ENCODE measurements at regions not wholly inside any gene's neighbourhood (a gene's known extent, or its start where the extent isn't known, plus 50 kb on each side); places are given as distances from the start of the nearest gene placed in this dataset.

- no peak for TF ChIP-seq NRF1 (IDR thresholded peaks at IDR 0.05; ENCODE audit: low read depth, low read length)
- TF ChIP-seq RAD21 (IDR thresholded peaks at IDR 0.05 in 1 of 2, conservative IDR thresholded peaks at IDR 0.05 in 1 of 2; ENCODE audit: low read depth in 2 of 2, low read length in 2 of 2) = no peak
Observed at GRCh38 chr5:17691762-17692161, 57.5 kb downstream of the TAF11L14 start (continued).

All from H1 (cell line).